Activated naive CD8-positive, alpha-beta T cell treated with anti-CD3 and anti-CD28 coated beads, Interleukin-2, amount 50 U/mL, for 24 hours (primary cell): ENCODE measurements at regions not wholly inside any gene's neighbourhood (a gene's known extent, or its start where the extent isn't known, plus 50 kb on each side); places are given as distances from the start of the nearest gene placed in this dataset.
"Not testable (repeated sequence)": the region's sequence is repeated elsewhere in the genome, so short reads cannot be mapped to it uniquely, and the experiment has no call there.

Experiments used
- ATAC-seq: fragments of 150-1000 bp; cut with Tn5 transposase; one replicate; pipeline ENCODE4 v1.10.0; 2021
- DNase-seq: peaks from one replicate; pipeline ENCODE4 v3.0.0; 2021
- H3K27ac Mint-ChIP-seq: one replicate; pipeline ENCODE4 v1.8.0; 2021; ENCODE audit warnings: mild to moderate bottlenecking, mixed read lengths
- H3K27me3 Mint-ChIP-seq: one replicate; pipeline ENCODE4 v1.8.0; 2021; ENCODE audit warnings: mixed read lengths
- H3K36me3 Mint-ChIP-seq: one replicate; pipeline ENCODE4 v1.8.0; 2021; ENCODE audit warnings: low read depth, mixed read lengths
- H3K4me1 Mint-ChIP-seq: one replicate; pipeline ENCODE4 v1.8.0; 2021; ENCODE audit warnings: mixed read lengths
- H3K4me3 Mint-ChIP-seq: one replicate; pipeline ENCODE4 v1.8.0; 2021; ENCODE audit warnings: mild to moderate bottlenecking, moderate library complexity, mixed read lengths
- H3K9me3 Mint-ChIP-seq: one replicate; pipeline ENCODE4 v1.8.0; 2021; ENCODE audit warnings: mixed read lengths

- Mint-ChIP-seq H3K27ac (no peak overlapping the region), H3K27me3 (no peaks in the 10 kb centered on the region), H3K4me1 (peaks cover 2% of the 10 kb centered on the region), H3K4me3 (no peak overlapping the region), H3K9me3 (peaks cover 3% of the 10 kb centered on the region), H3K36me3 (peaks cover 2% of the 10 kb centered on the region)
- no peak for ATAC-seq
- DNase-seq = no peak
These were observed 93.5 kb upstream of the TACR1 start for GRCh38 chr2:75292826-75293225.

- Mint-ChIP-seq H3K9me3 (peaks cover 3% of the 10 kb centered on the region), H3K36me3 (peaks cover 5% of the 10 kb centered on the region), H3K27me3 (no peaks in the 10 kb centered on the region), H3K4me3 (no peak overlapping the region), H3K27ac (no peak overlapping the region), H3K4me1 (peaks cover 2% of the 10 kb centered on the region)
- DNase-seq (no peak), ATAC-seq (no peak)
These were observed 91.4 kb upstream of the TACR1 start for GRCh38 chr2:75290600-75291150.

GRCh38 chr2:75289771-75290170 lies 90.5 kb upstream of the TACR1 start:
- ATAC-seq (no peak), DNase-seq (no peak)
- Mint-ChIP-seq H3K27me3 (no peaks in the 10 kb centered on the region), H3K27ac (no peak overlapping the region), H3K36me3 (peaks cover 5% of the 10 kb centered on the region), H3K4me1 (peaks cover 2% of the 10 kb centered on the region), H3K9me3 (peaks cover 3% of the 10 kb centered on the region), H3K4me3 (no peak overlapping the region)

- DNase-seq, H3K27me3 Mint-ChIP-seq, H3K27ac Mint-ChIP-seq, H3K4me3 Mint-ChIP-seq, H3K9me3 Mint-ChIP-seq, H3K36me3 Mint-ChIP-seq, H3K4me1 Mint-ChIP-seq, ATAC-seq: not testable (repeated sequence)
These were observed 89.9 kb upstream of the TACR1 start for GRCh38 chr2:75289178-75289577.

- peaks cover 2% of the 10 kb centered on the region for H3K4me1 Mint-ChIP-seq
- no peak overlapping the region for H3K27ac Mint-ChIP-seq
- peaks cover 7% of the 10 kb centered on the region for H3K9me3 Mint-ChIP-seq
These were observed 89.4 kb upstream of the TACR1 start for GRCh38 chr2:75288760-75289159.

DNA sequence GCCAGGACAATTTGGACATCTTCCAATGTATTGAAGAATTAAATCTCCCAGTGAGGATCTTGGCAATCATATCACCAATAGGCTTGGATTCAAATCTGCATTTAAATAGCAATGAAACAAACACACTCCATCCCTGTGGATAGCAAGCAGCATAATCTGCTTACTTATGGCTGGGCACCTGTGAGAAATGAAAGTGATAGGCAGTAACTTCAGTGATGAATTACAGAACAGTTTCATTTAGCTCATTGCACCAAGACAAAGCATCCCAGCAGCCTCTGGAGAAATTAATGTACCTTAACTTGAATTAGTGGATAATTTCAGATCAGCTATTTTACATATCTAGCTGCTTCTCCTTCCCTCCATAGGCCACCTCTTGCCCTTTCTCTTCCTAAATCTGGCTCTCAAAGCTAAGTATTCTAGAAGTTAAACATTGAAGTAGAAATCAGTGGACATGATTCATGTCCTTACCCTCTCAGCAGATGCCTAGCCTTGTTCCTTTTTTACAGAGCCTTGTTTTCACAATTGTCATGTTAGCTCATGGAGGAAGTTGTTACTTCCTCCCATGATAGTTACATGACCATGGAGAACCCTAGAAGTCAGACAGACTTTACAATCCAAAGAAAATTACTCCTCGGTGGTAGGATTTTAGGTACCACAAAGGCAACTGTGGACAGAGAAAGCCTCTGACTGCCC lies 88.5 kb upstream of the TACR1 start:
- H3K27me3 Mint-ChIP-seq = no peaks in the 10 kb centered on the region
- H3K4me1 Mint-ChIP-seq = peaks cover 2% of the 10 kb centered on the region
- H3K36me3 Mint-ChIP-seq = peaks cover 7% of the 10 kb centered on the region
- DNase-seq (no peak), ATAC-seq (no peak)
- peaks cover 7% of the 10 kb centered on the region for H3K9me3 Mint-ChIP-seq
- H3K4me3 Mint-ChIP-seq = no peak overlapping the region
- no peak overlapping the region for H3K27ac Mint-ChIP-seq

More at GRCh38 chr2:75288760-75289159, 89.4 kb upstream of the TACR1 start:
- no peak for ATAC-seq
- Mint-ChIP-seq H3K27me3 (no peaks in the 10 kb centered on the region), H3K36me3 (peaks cover 5% of the 10 kb centered on the region), H3K4me3 (no peak overlapping the region)
- no peak for DNase-seq

- ATAC-seq = no peak
- no peak for DNase-seq
- peaks cover 2% of the 10 kb centered on the region for H3K4me1 Mint-ChIP-seq
- no peak overlapping the region for H3K27ac Mint-ChIP-seq
- peaks cover 10% of the 10 kb centered on the region for H3K36me3 Mint-ChIP-seq
- no peak overlapping the region for H3K4me3 Mint-ChIP-seq
- H3K27me3 Mint-ChIP-seq = no peaks in the 10 kb centered on the region
- H3K9me3 Mint-ChIP-seq = peaks cover 18% of the 10 kb centered on the region
These were observed 85.0 kb upstream of the TACR1 start for GRCh38 chr2:75284345-75284744.

DNA sequence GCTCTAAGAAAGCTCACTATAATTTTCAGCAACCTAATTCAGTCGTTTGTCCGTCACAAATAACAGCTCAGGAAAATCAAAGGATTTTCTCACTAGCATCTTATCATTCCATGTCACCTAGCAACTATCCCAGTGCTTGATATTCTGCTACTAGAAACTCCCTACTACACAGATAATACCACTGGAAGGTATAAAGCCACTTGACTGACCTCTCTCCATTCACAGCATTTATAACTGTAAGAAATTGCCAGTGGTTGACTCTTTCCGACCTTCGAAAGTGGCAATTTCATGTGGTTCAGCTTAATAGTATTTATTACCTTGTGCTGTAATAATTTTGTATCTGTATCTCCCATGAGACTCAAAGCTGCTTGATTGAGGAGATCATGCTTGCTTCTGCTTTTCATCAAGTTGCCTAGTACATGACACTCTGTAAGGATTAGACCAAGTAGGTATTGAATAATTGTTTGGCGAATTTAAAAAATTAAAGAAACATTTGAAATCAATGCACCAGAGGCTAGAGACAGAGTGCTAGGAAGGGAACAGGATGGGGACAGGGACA lies 79.6 kb upstream of the TACR1 start:
- H3K27ac Mint-ChIP-seq = no peak overlapping the region
- H3K27me3 Mint-ChIP-seq = no peaks in the 10 kb centered on the region
- H3K4me3 Mint-ChIP-seq = no peak overlapping the region
- peaks cover 40% of the 10 kb centered on the region for H3K36me3 Mint-ChIP-seq
- no peaks in the 10 kb centered on the region for H3K4me1 Mint-ChIP-seq
- DNase-seq (no peak), ATAC-seq (no peak)
- peaks cover 29% of the 10 kb centered on the region for H3K9me3 Mint-ChIP-seq

DNA sequence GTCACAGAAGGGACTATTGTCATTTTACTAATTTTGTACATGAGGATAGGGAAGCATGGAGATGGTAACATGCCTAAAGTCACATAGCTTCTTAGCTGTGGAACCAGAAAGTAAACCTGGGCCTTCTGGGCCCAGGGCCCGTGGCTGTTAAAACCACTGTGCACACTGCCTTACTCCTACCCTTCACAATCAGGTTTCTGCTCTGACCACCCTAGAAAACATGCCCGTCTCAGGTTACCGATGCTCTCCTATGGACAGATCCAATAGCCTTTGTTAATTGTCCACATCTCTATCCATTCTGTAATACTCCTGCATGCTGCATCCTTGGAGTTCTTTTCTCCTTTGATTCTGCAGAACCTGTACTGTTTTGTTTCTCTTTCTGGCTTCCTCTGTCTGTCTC lies 79.0 kb upstream of the TACR1 start:
- Mint-ChIP-seq H3K9me3 (peaks cover 34% of the 10 kb centered on the region), H3K27me3 (no peaks in the 10 kb centered on the region), H3K36me3 (peaks cover 40% of the 10 kb centered on the region), H3K4me3 (no peak overlapping the region), H3K4me1 (no peaks in the 10 kb centered on the region), H3K27ac (no peak overlapping the region)
- ATAC-seq (no peak), DNase-seq (no peak)

DNA sequence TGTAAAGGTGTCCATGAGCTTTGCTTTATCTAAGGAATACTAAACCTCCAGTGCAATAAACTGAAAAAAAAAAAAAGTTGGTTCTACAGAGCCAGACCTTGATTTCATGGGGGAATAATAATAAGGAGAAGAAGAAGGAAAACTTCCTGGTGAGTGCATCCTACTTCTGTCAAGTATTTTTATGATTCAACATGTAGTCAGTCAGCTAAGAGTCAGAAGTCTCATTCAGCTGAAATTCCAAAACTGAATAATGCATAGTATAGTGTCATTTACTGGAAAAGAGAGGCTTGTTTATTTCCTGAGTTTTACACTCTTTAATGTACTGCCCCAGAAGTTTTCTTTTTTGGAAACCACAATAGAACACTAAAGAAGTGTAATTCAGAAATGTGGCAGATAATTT lies 77.8 kb upstream of the TACR1 start:
- Mint-ChIP-seq H3K4me1 (no peaks in the 10 kb centered on the region), H3K27me3 (no peaks in the 10 kb centered on the region), H3K4me3 (no peak overlapping the region), H3K36me3 (peaks cover 39% of the 10 kb centered on the region), H3K27ac (no peak overlapping the region), H3K9me3 (peaks cover 46% of the 10 kb centered on the region)
- ATAC-seq = no peak
- DNase-seq = no peak

GRCh38 chr2:75276093-75277029 lies 77.0 kb upstream of the TACR1 start:
- no peak overlapping the region for H3K4me3 Mint-ChIP-seq
- ATAC-seq (no peak), DNase-seq (no peak)
- no peaks in the 10 kb centered on the region for H3K27me3 Mint-ChIP-seq
- peaks cover 46% of the 10 kb centered on the region for H3K9me3 Mint-ChIP-seq
- H3K36me3 Mint-ChIP-seq = peaks cover 35% of the 10 kb centered on the region
- H3K27ac Mint-ChIP-seq = no peak overlapping the region
- H3K4me1 Mint-ChIP-seq = no peaks in the 10 kb centered on the region

DNA sequence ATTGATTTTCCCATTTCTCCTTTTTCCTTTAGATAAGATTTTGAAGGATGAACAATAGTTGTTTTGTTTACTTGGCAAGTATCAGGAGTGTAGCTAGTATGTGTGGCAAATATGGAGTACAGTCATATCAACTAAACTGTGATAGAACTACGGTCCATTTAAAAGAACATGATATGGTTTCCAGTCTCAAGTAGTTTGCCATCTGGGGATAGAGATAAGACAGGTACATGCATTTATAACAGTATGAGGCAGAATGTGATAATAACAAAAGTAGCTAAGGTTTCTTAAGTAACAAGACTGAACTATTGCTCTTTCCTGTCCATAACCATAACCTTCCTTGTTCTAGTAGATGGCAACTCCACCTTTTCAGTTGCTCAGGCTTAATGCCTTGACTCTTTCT lies 75.6 kb upstream of the TACR1 start:
- no peak overlapping the region for H3K4me3 Mint-ChIP-seq
- peaks cover 52% of the 10 kb centered on the region for H3K9me3 Mint-ChIP-seq
- no peak for ATAC-seq
- no peaks in the 10 kb centered on the region for H3K4me1 Mint-ChIP-seq
- no peak for DNase-seq
- H3K27ac Mint-ChIP-seq = no peak overlapping the region
- H3K27me3 Mint-ChIP-seq = no peaks in the 10 kb centered on the region
- peaks cover 34% of the 10 kb centered on the region for H3K36me3 Mint-ChIP-seq

DNA sequence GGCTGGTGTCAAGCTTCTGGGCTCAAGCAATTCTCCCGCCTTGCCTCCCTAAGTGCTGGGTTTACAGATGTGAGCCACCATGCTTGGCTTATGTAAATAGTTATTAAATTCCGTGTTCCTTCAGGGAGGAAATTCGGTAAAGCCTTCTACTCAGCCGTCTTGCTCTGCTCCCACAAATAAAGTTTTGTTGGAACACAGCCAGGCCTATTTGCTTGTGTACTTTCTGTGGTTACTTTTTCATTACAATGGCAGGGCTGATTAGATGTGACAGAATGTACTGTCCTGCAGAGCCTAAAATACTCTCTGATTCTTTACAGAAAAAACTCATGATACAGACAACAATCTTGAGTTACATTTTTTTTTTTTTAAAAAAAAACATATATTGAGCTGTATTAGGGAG lies 68.8 kb upstream of the TACR1 start:
- Mint-ChIP-seq H3K27me3 (no peaks in the 10 kb centered on the region), H3K9me3 (peaks cover 66% of the 10 kb centered on the region), H3K27ac (no peak overlapping the region), H3K4me3 (no peak overlapping the region), H3K36me3 (peaks cover 3% of the 10 kb centered on the region), H3K4me1 (no peaks in the 10 kb centered on the region)
- DNase-seq (no peak), ATAC-seq (no peak)

- Mint-ChIP-seq H3K4me1 (no peaks in the 10 kb centered on the region), H3K36me3 (peaks cover 4% of the 10 kb centered on the region), H3K27ac (no peak overlapping the region), H3K4me3 (no peak overlapping the region), H3K27me3 (no peaks in the 10 kb centered on the region), H3K9me3 (peaks cover 54% of the 10 kb centered on the region)
- DNase-seq = no peak
- no peak for ATAC-seq
These were observed 62.6 kb upstream of the TACR1 start for GRCh38 chr2:75261923-75262322.

- ATAC-seq = no peak
- DNase-seq = no peak
- peaks cover 50% of the 10 kb centered on the region for H3K9me3 Mint-ChIP-seq
- no peaks in the 10 kb centered on the region for H3K27me3 Mint-ChIP-seq
- H3K27ac Mint-ChIP-seq = no peak overlapping the region
- no peak overlapping the region for H3K4me3 Mint-ChIP-seq
- H3K36me3 Mint-ChIP-seq = peaks cover 2% of the 10 kb centered on the region
- H3K4me1 Mint-ChIP-seq = no peaks in the 10 kb centered on the region
These were observed 61.6 kb upstream of the TACR1 start for GRCh38 chr2:75260946-75261345.
